Progenitor cell of endocrine pancreas (in vitro differentiated cells): ENCODE measurements at regions not wholly inside any gene's neighbourhood (a gene's known extent, or its start where the extent isn't known, plus 50 kb on each side); places are given as distances from the start of the nearest gene placed in this dataset.
"Not testable (repeated sequence)": the region's sequence is repeated elsewhere in the genome, so short reads cannot be mapped to it uniquely, and the experiment has no call there.

ENCODE experiments used
- DNase-seq: peaks from one replicate; pipeline ENCODE4 v3.0.0; 2021; ENCODE audit warnings: low spot score; ENCODE audit not compliant: unreplicated experiment
- H3K27ac Mint-ChIP-seq: 2 replicates; pipeline ENCODE4 v1.8.0; 2021; ENCODE audit warnings: mild to moderate bottlenecking, moderate library complexity, mixed read lengths
- H3K27me3 Mint-ChIP-seq: 2 replicates; pipeline ENCODE4 v1.8.0; 2021; ENCODE audit warnings: mixed read lengths
- H3K36me3 Mint-ChIP-seq: 2 replicates; pipeline ENCODE4 v1.8.0; 2022; ENCODE audit warnings: mixed read lengths; ENCODE audit not compliant: insufficient read depth
- H3K4me1 Mint-ChIP-seq: 2 replicates; pipeline ENCODE4 v1.8.0; 2021; ENCODE audit warnings: low read depth, mixed read lengths
- H3K4me3 Mint-ChIP-seq: 2 replicates; pipeline ENCODE4 v1.8.0; 2021; ENCODE audit warnings: low read depth, mild to moderate bottlenecking, moderate library complexity, mixed read lengths
- H3K9me3 Mint-ChIP-seq: 2 replicates; pipeline ENCODE4 v1.8.0; 2021; ENCODE audit warnings: low read depth, mixed read lengths
- CTCF ChIP-seq: fragments of 200-600 bp; sonication (generic); IDR thresholded peaks from one replicate; pipeline ENCODE4 v1.5.0; 2021; ENCODE audit warnings: antibody characterized with exemption, mild to moderate bottlenecking; ENCODE audit not compliant: unreplicated experiment

GRCh38 chr1:185653615-185654014, 80.6 kb upstream of the HMCN1 start:
- no peak for TF ChIP-seq CTCF
- no peak overlapping the region for H3K4me3 Mint-ChIP-seq
- H3K36me3 Mint-ChIP-seq, result peaks cover 4% of the 10 kb centered on the region
- peaks cover 7% of the 10 kb centered on the region for H3K9me3 Mint-ChIP-seq
- no peak for DNase-seq
- no peak overlapping the region for H3K27ac Mint-ChIP-seq
- H3K27me3 Mint-ChIP-seq, result no peaks in the 10 kb centered on the region
- peaks cover 13% of the 10 kb centered on the region for H3K4me1 Mint-ChIP-seq

- H3K36me3 Mint-ChIP-seq, result peaks cover 4% of the 10 kb centered on the region
- H3K4me1 Mint-ChIP-seq, result peaks cover 19% of the 10 kb centered on the region
- peaks cover 11% of the 10 kb centered on the region for H3K9me3 Mint-ChIP-seq
- no peaks in the 10 kb centered on the region for H3K27me3 Mint-ChIP-seq
- no peak for DNase-seq
- peak; percentile 11 for TF ChIP-seq CTCF
- no peak overlapping the region for H3K4me3 Mint-ChIP-seq
- no peak overlapping the region for H3K27ac Mint-ChIP-seq
Measured at GRCh38 chr1:185652348-185652747, 81.8 kb upstream of the HMCN1 start.

DNA sequence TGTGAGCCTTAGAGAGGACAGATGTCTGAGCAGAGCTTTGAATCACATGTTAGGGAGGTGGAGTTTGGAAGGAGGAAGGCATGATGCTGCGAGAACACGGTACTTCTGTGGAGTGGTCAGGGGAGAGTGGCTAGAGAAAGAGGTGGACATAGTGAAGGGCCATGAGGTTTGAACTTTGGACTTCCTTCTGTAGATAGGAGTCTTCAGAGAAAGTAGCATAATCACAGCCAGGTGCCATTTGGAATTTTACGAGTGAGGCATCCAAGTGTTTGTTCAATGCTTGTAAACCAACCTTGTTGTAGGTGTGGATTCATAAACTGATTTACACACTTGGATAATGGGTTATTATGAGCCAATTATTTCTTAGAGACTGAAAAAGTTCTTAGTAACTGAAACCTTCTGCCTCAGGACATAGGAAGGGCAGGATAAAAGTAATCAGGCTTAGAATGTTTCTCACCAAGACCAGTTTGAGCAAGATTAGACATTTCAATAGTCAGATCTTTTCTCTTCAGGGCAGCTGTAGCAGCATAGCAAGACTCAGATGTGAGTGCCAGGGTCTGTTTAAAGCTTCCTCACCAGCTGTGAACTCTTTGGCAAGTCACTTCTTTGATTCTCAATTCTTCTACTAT, 83.5 kb upstream of the HMCN1 start:
- Mint-ChIP-seq H3K27me3 (no peaks in the 10 kb centered on the region), H3K36me3 (peaks cover 4% of the 10 kb centered on the region), H3K4me1 (peaks cover 35% of the 10 kb centered on the region), H3K4me3 (no peak overlapping the region), H3K27ac (no peak overlapping the region), H3K9me3 (peaks cover 11% of the 10 kb centered on the region)
- no peak for TF ChIP-seq CTCF
- no peak for DNase-seq

DNA sequence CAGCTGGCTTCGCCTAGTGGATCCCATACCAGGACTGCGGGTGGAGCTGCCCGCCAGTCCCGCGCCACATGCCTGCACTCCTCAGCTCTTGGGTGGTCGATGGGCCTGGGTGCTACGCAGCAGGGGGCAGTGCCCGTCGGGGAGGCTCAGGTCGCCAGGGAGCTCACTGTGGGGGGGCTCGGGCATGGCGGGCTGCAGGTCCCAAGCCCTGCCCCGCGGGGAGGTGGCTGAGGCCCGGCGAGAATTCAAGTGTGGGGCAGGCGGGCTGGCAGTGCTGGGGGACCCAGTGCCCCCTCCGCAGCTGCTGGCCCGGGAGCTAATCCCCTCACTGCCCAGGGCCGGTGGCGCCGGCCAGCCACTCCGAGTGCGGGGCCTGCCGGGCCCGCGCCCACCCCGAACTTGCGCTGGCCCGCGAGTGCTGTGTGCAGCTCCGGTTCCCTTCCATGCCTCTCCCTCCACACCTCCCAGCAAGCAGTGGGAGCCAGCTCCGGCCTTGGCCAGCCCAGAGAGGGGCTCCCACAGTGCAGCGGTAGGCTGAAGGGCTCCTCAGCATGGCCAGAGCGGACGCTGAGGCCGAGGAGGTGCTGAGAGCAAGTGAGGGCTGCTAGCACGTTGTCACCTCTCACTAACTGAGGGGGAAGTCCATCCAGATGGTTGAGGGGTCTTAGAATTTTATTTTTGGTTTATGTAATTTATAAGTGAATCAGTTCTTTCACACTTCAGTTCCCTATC, 85.2 kb upstream of the HMCN1 start:
- Mint-ChIP-seq H3K9me3 (peaks cover 16% of the 10 kb centered on the region), H3K27me3 (no peaks in the 10 kb centered on the region), H3K27ac (no peak overlapping the region), H3K4me1 (peaks cover 34% of the 10 kb centered on the region), H3K36me3 (peaks cover 4% of the 10 kb centered on the region), H3K4me3 (no peak overlapping the region)
- no peak for DNase-seq
- no peak for TF ChIP-seq CTCF

- Mint-ChIP-seq H3K27ac (peak overlapping the region; percentile 82), H3K9me3 (peaks cover 19% of the 10 kb centered on the region)
Measured at GRCh38 chr1:185647597-185648267, 86.5 kb upstream of the HMCN1 start.

More at GRCh38 chr1:185647597-185648267, 86.5 kb upstream of the HMCN1 start:
- not testable (repeated sequence) for H3K36me3 Mint-ChIP-seq, H3K4me3 Mint-ChIP-seq, DNase-seq, H3K27me3 Mint-ChIP-seq
- peaks cover 34% of the 10 kb centered on the region for H3K4me1 Mint-ChIP-seq
